ENCODE measurements at regions not wholly inside any gene's neighbourhood (a gene's known extent, or its start where the extent isn't known, plus 50 kb on each side); places are given as distances from the start of the nearest gene placed in this dataset.
"Not testable (repeated sequence)": the region's sequence is repeated elsewhere in the genome, so short reads cannot be mapped to it uniquely, and the experiment has no call there.

DNA sequence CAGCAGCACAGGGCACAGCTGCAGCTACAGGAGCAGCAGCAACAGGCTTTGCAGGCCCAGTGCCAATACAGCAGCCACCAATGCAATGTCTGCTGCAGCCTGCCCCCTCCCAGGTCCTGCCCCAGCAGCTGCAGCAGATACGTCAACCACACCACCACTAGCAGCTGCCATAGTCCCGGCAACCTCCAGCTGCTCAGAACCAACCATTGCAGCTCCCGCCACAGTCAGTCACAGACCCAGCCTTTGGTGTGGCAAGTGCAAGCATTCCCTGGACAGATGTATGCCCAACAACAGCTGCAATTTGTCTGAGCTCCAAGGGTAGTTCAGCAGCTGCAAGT, 53.3 kb upstream of the TUBA3E start:
- DNase-seq (ENCODE audit: low read depth), result no peak

DNA sequence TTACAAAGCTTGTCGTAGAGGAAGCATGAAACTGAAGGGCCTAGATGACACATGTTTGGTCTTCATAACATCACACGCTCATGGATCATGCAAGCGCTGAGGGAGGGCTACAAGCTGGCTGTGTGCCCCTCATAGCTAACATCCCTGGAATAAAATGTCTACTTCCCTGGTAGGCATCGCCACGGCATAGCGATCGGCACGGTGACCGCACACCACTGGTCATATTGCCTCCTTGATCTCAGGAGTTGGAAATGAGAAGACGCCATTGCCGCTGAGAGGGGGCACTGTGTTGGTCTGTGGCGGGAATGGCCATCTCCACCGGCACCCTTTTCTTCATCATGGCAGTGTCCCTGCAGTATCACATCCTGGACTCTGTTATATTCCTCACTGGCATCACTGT, 50.1 kb upstream of the TUBA3E start:
- DNase-seq (ENCODE audit: low read depth), result not testable (repeated sequence)
